Neuronal stem cell (in vitro differentiated cells): ENCODE measurements at regions not wholly inside any gene's neighbourhood (a gene's known extent, or its start where the extent isn't known, plus 50 kb on each side); places are given as distances from the start of the nearest gene placed in this dataset.
A peak's percentile ranks its signal among the peaks of the same experiment; 100 is the strongest.

Experiments used
- DNase-seq: peaks from one replicate; pipeline ENCODE4 v3.0.0-alpha.2; 2013; ENCODE audit warnings: low spot score
- H2AFZ ChIP-seq: one replicate; pipeline ENCODE4 v1.6.1; 2013; ENCODE audit warnings: mild to moderate bottlenecking, low read length, inconsistent platforms
- H2AK5ac ChIP-seq: 2 replicates; pipeline ENCODE4 v1.6.1; 2013; ENCODE audit warnings: low read depth, mild to moderate bottlenecking, inconsistent platforms, low read length, moderate library complexity, mixed read lengths
- H2BK120ac ChIP-seq: 2 replicates; pipeline ENCODE4 v1.6.1; 2013; ENCODE audit warnings: low read depth, mild to moderate bottlenecking, inconsistent platforms, low read length, moderate library complexity, mixed read lengths
- H2BK12ac ChIP-seq: one replicate; pipeline ENCODE4 v1.6.1; 2013; ENCODE audit warnings: low read length, inconsistent platforms
- H2BK15ac ChIP-seq: 2 replicates; pipeline ENCODE4 v1.6.1; 2013; ENCODE audit warnings: mild to moderate bottlenecking, low read length, inconsistent platforms, mixed read lengths
- H2BK5ac ChIP-seq: one replicate; pipeline ENCODE4 v1.6.1; 2013; ENCODE audit warnings: inconsistent platforms, mild to moderate bottlenecking, low read length, moderate library complexity
- H3K14ac ChIP-seq: one replicate; pipeline ENCODE4 v1.6.1; 2013; ENCODE audit warnings: low read length, inconsistent platforms
- H3K18ac ChIP-seq: 2 replicates; pipeline ENCODE4 v1.6.1; 2013; ENCODE audit warnings: low read length, inconsistent platforms
- H3K23ac ChIP-seq: 2 replicates; pipeline ENCODE4 v1.6.1; 2013; ENCODE audit warnings: low read depth, mild to moderate bottlenecking, mixed read lengths, low read length, inconsistent platforms; ENCODE audit not compliant: poor library complexity
- H3K27ac ChIP-seq: replicated peaks from 3 replicates; pipeline ENCODE4 v1.5.1; 2013; ENCODE audit warnings: low read length, inconsistent platforms
- H3K27me3 ChIP-seq, 3 experiments: 2 replicates each; pipeline ENCODE4 v1.6.1; 2013; ENCODE audit warnings: low read length in 3 of 3, mild to moderate bottlenecking in 2 of 3, inconsistent platforms in 1 of 3, low read depth in 1 of 3, mixed read lengths in 1 of 3, moderate library complexity in 1 of 3; ENCODE audit not compliant: control insufficient read depth in 3 of 3, insufficient read depth in 3 of 3
- H3K36me3 ChIP-seq, 2 donors: replicated peaks in 1 of 2; 2 replicates each; pipeline ENCODE4 v1.6.1; 2013; ENCODE audit warnings: low read length in 2 of 2; ENCODE audit not compliant: control insufficient read depth in 2 of 2, insufficient read depth in 2 of 2
- H3K4ac ChIP-seq: 2 replicates; pipeline ENCODE4 v1.6.1; 2013; ENCODE audit warnings: inconsistent platforms, mild to moderate bottlenecking, low read length, moderate library complexity
- H3K4me1 ChIP-seq, 2 donors: 1 replicate in 1 of 2; 2 replicates in 1 of 2; pipeline ENCODE4 v1.6.1; 2013; ENCODE audit warnings: low read length in 2 of 2, low read depth in 1 of 2; ENCODE audit not compliant: control insufficient read depth in 2 of 2, insufficient read depth in 1 of 2
- H3K4me2 ChIP-seq: one replicate; pipeline ENCODE4 v1.6.1; 2013; ENCODE audit warnings: mild to moderate bottlenecking, low read length, inconsistent platforms; ENCODE audit not compliant: insufficient read depth, poor library complexity, severe bottlenecking
- H3K4me3 ChIP-seq, 2 donors: 2 replicates each; pipeline ENCODE4 v1.5.1; 2013; ENCODE audit warnings: low read length in 2 of 2, mild to moderate bottlenecking in 2 of 2, inconsistent platforms in 1 of 2, moderate library complexity in 1 of 2
- H3K79me1 ChIP-seq: one replicate; pipeline ENCODE4 v1.6.1; 2013; ENCODE audit warnings: low read depth, mild to moderate bottlenecking, inconsistent platforms, low read length, moderate library complexity
- H3K9ac ChIP-seq: one replicate; pipeline ENCODE4 v1.6.1; 2013; ENCODE audit warnings: mild to moderate bottlenecking, low read depth, low read length, inconsistent platforms; ENCODE audit not compliant: poor library complexity
- H3K9me3 ChIP-seq, 2 donors: replicated peaks in 1 of 2; 2 replicates each; pipeline versions ENCODE3 to v1.6.1; 2013; ENCODE audit warnings: low read length in 2 of 2, mild to moderate bottlenecking in 2 of 2, inconsistent platforms in 1 of 2, low read depth in 1 of 2, mixed read lengths in 1 of 2, moderate library complexity in 1 of 2; ENCODE audit not compliant: control insufficient read depth in 2 of 2, insufficient read depth in 1 of 2
- H4K8ac ChIP-seq: one replicate; pipeline ENCODE4 v1.6.1; 2013; ENCODE audit warnings: low read depth, mild to moderate bottlenecking, inconsistent platforms, low read length, moderate library complexity
- H4K91ac ChIP-seq: one replicate; pipeline ENCODE4 v1.6.1; 2013; ENCODE audit warnings: low read length, low read depth, mild to moderate bottlenecking, inconsistent platforms; ENCODE audit not compliant: poor library complexity
- WGBS, 2 donors: extraction: QIAGEN DNeasy Blood & Tissue Kit; methylation state at CpG; one replicate each; pipeline ENCODE4 v1.1.7; 2013; ENCODE audit warnings: missing lambda C conversion rate in 2 of 2, mixed read lengths in 1 of 2; ENCODE audit not compliant: insufficient read length in 2 of 2, insufficient replicate concordance in 1 of 2; ENCODE audit errors: extremely low coverage in 2 of 2; 5-methylcytosine and 5-hydroxymethylcytosine counted together

DNA sequence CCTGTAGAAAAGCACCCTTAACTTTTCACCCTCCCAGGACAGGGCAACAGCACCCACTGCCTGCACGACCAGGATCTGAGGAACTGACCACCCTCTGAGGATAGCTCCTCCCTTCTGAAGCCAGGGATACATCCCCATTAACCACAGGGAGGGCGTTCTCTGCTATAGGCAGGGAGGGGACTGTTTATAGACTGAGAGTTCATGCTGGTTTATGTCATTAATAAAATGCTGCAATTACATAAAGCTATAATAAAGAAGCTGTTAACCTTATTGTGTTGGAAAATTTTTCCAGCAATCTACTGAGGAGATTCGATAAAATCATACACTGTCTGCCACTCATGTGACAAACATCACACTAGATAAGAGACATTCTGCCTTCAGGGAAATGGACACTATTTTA is 232.4 kb upstream of the SFSWAP start:
- Histone ChIP-seq H3K9me3 (peaks cover 0 to 2% of the 10 kb centered on the region in 2 donors), H3K9ac (no peak overlapping the region), H2BK120ac (no peak overlapping the region), H2BK12ac (no peak overlapping the region), H3K4me2 (no peak overlapping the region), H3K4me1 (no peaks in the 10 kb centered on the region), H2BK5ac (no peak overlapping the region), H4K8ac (peak overlapping the region; percentile 43), H3K27me3 (no peaks in the 10 kb centered on the region), H3K23ac (no peak overlapping the region), H3K4ac (no peak overlapping the region), H3K79me1 (no peaks in the 10 kb centered on the region), H3K36me3 (no peaks in the 10 kb centered on the region), H2AFZ (no peak overlapping the region), H3K14ac (no peak overlapping the region), H2BK15ac (no peak overlapping the region), H2AK5ac (no peak overlapping the region), H3K27ac (no peak overlapping the region), H3K4me3 (no peak overlapping the region), H4K91ac (no peak overlapping the region), H3K18ac (no peak overlapping the region)
- WGBS, 2 donors = no CpG with 5 or more reads among the region's 3 CpGs
- no peak for DNase-seq

GRCh38 chr12:131482199-131482598 is 228.7 kb upstream of the SFSWAP start:
- H3K27ac ChIP-seq = no peak overlapping the region
- no peak for DNase-seq
- H2BK12ac ChIP-seq = no peak overlapping the region
- H3K36me3 ChIP-seq = no peaks in the 10 kb centered on the region
- H2BK15ac ChIP-seq = no peak overlapping the region
- no peak overlapping the region for H3K9ac ChIP-seq
- no peak overlapping the region for H4K91ac ChIP-seq
- H3K27me3 ChIP-seq = no peaks in the 10 kb centered on the region
- H4K8ac ChIP-seq = no peak overlapping the region
- H3K9me3 ChIP-seq = peaks cover 0 to 2% of the 10 kb centered on the region in 2 donors
- H3K14ac ChIP-seq = no peak overlapping the region
- no peak overlapping the region for H2AFZ ChIP-seq
- H2BK5ac ChIP-seq = no peak overlapping the region
- no peak overlapping the region for H2AK5ac ChIP-seq
- H3K4me2 ChIP-seq = no peak overlapping the region
- no peak overlapping the region for H2BK120ac ChIP-seq
- no peaks in the 10 kb centered on the region for H3K4me1 ChIP-seq
- no peaks in the 10 kb centered on the region for H3K79me1 ChIP-seq
- WGBS, 2 donors = no CpG with 5 or more reads among the region's 6 CpGs
- peak overlapping the region; percentile 20 for H3K18ac ChIP-seq
- H3K4ac ChIP-seq = no peak overlapping the region
- H3K4me3 ChIP-seq = no peak overlapping the region
- H3K23ac ChIP-seq = no peak overlapping the region

DNA sequence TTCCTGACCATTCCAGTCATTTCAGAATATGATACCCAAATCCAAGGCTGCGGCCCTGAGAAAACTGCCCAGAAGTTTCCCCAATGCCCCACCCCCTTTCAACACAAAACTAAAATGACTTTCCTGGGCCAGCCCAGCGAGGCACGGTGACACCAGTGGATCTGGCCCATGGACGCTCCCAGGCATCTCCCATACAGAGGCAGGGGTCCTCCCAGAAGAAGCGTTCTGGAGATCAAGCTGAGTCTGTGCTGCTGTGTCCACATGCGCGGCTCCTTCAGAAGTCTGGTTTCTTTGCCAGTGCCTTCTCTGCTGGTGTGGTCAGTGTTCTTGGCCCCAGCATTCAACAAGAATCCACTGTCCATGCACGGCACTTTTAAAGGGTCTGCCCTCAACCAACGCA is 228.2 kb upstream of the SFSWAP start:
- Histone ChIP-seq H3K23ac (no peak overlapping the region), H3K18ac (no peak overlapping the region), H3K79me1 (no peaks in the 10 kb centered on the region), H3K9me3 (peaks cover 0 to 2% of the 10 kb centered on the region in 2 donors), H2AFZ (no peak overlapping the region), H3K36me3 (no peaks in the 10 kb centered on the region), H2BK15ac (no peak overlapping the region), H4K8ac (no peak overlapping the region), H3K14ac (no peak overlapping the region), H2BK120ac (no peak overlapping the region), H3K4me2 (no peak overlapping the region), H3K4me1 (no peaks in the 10 kb centered on the region), H3K27ac (no peak overlapping the region), H2BK12ac (no peak overlapping the region), H3K4ac (no peak overlapping the region), H3K9ac (peak overlapping the region; percentile 32), H2BK5ac (no peak overlapping the region), H2AK5ac (no peak overlapping the region), H3K4me3 (no peak overlapping the region), H4K91ac (no peak overlapping the region), H3K27me3 (no peaks in the 10 kb centered on the region)
- no CpG with 5 or more reads among the region's 9 CpGs for WGBS, 2 donors
- DNase-seq = no peak

DNA sequence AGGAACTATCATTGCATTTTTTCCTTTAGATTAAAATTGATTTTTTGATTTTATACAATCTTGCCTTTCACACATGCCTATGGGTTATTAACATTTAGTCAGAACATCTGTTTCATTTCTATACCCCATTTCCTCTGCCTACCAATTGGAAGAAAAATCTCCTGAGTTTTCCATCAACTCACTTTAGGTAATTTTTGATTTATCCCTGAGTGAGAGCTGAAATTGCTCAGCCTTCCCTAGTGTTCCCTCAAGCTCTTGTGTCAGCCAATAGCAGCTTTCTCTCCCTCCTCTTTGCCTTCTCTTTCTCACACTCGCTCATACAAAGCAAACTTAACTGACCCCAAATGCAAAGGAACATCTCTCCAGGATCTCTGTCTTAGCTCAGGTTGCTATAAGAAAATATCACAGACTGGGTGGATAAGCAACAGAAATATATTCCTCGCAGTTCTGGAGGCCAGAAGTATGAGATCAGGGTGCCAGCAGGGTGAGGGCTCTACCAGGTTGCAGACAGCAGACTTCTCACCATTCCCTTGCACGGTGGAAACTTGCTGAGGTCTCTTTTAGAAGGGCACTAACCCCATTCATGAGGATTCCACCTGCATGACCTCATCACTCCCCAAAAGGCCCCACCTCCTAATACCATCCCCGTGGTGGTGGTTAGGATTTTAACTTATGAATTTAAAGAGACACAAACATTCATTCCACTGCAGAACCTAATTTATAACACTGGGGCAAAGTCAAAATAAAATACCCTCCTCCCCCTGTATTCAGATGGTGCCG is 224.2 kb upstream of the SFSWAP start:
- Histone ChIP-seq H2AFZ (no peak overlapping the region), H2BK15ac (no peak overlapping the region), H2AK5ac (no peak overlapping the region), H3K4me1 (no peaks in the 10 kb centered on the region), H3K4ac (no peak overlapping the region), H3K18ac (no peak overlapping the region), H2BK5ac (no peak overlapping the region), H3K23ac (no peak overlapping the region), H3K27me3 (no peaks in the 10 kb centered on the region), H3K4me3 (no peak overlapping the region), H3K36me3 (no peaks in the 10 kb centered on the region), H2BK120ac (no peak overlapping the region), H3K4me2 (no peak overlapping the region), H4K8ac (no peak overlapping the region), H3K9me3 (no peaks in the 10 kb centered on the region), H2BK12ac (no peak overlapping the region), H3K79me1 (no peaks in the 10 kb centered on the region), H3K9ac (no peak overlapping the region), H3K14ac (no peak overlapping the region), H3K27ac (no peak overlapping the region), H4K91ac (no peak overlapping the region)
- WGBS, 2 donors = no CpG with 5 or more reads among the region's 5 CpGs
- DNase-seq = no peak
